Activated T-helper 2 cell treated with anti-CD3 and anti-CD28 coated beads, Interferon-gamma antibody, Interleukin-2, Interleukin-4, amounts not matched to agents 10 μg/mL and 5 μg/mL and 100 μg/mL, durations not matched to agents 14 hours and 24 hours and 36 hours (primary cell): ENCODE measurements at regions not wholly inside any gene's neighbourhood (a gene's known extent, or its start where the extent isn't known, plus 50 kb on each side); places are given as distances from the start of the nearest gene placed in this dataset.

Source experiments
- DNase-seq: peaks from one replicate; pipeline ENCODE4 v3.0.0; 2021; ENCODE audit warnings: low spot score
- H3K27ac Mint-ChIP-seq: one replicate; pipeline ENCODE4 v1.8.0; 2021; ENCODE audit warnings: mixed read lengths
- H3K27me3 Mint-ChIP-seq: one replicate; pipeline ENCODE4 v1.8.0; 2021; ENCODE audit warnings: low read depth, mixed read lengths
- H3K36me3 Mint-ChIP-seq: one replicate; pipeline ENCODE4 v1.8.0; 2021; ENCODE audit warnings: low read depth, mixed read lengths
- H3K4me1 Mint-ChIP-seq: one replicate; pipeline ENCODE4 v1.8.0; 2021; ENCODE audit warnings: low read depth, mixed read lengths
- H3K4me3 Mint-ChIP-seq: one replicate; pipeline ENCODE4 v1.8.0; 2021; ENCODE audit warnings: low read depth, mild to moderate bottlenecking, moderate library complexity, mixed read lengths
- H3K9me3 Mint-ChIP-seq: one replicate; pipeline ENCODE4 v1.8.0; 2021; ENCODE audit warnings: mixed read lengths
- intact Hi-C: fragments of 100-400 bp; cut with micrococcal nuclease; formaldehyde crosslinking; loops from one replicate; pipeline ENCODE4 v1.15.1; 2023

DNA sequence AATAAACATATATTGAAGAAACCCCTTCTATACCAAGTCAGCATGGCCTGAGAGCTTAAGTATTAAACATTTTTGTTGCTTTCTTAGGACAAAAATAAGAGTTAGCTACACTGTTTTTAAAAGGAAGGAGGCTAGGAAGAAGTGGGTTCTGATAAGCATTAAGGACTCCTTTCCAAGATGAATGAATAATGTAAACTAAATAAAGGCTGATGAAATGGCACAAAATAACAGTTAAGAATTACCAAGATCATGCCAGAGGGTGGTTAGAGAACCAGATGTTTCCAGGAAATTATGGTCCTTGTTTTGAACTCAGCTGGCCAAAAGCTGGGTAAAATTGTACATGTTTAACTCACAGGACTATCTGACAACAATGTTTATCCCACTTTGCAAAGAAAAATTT is 114.1 kb upstream of the ETS2 start:
- Mint-ChIP-seq H3K4me3 (no peak overlapping the region), H3K36me3 (no peaks in the 10 kb centered on the region), H3K27ac (no peak overlapping the region), H3K9me3 (no peaks in the 10 kb centered on the region), H3K27me3 (peaks cover 26% of the 10 kb centered on the region), H3K4me1 (no peaks in the 10 kb centered on the region)
- intact Hi-C loops: no loop called here
- DNase-seq: no peak

DNA sequence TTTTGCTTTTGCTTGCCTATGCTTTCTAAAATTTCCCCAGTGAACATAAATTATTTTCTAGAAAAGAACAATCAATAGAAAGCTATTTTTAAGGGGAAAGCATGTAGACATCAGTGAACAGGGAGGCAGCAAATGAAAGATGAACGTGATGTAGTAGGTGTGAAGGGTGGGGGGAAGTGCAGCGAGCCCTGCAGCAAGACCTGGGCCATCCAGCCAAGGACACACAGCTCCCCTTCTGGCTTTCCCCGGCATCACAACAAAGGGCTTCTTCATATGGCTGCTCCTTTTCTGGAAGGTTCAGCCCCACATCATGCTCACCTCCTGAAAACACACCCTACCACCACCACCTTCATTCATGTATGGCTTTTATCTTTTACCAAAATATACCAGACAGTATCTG is 109.2 kb upstream of the ETS2 start:
- Mint-ChIP-seq H3K4me1 (no peaks in the 10 kb centered on the region), H3K36me3 (no peaks in the 10 kb centered on the region), H3K27ac (no peak overlapping the region), H3K4me3 (no peak overlapping the region), H3K9me3 (no peaks in the 10 kb centered on the region), H3K27me3 (peaks cover 15% of the 10 kb centered on the region)
- intact Hi-C loops: no loop called here
- DNase-seq: no peak

DNA sequence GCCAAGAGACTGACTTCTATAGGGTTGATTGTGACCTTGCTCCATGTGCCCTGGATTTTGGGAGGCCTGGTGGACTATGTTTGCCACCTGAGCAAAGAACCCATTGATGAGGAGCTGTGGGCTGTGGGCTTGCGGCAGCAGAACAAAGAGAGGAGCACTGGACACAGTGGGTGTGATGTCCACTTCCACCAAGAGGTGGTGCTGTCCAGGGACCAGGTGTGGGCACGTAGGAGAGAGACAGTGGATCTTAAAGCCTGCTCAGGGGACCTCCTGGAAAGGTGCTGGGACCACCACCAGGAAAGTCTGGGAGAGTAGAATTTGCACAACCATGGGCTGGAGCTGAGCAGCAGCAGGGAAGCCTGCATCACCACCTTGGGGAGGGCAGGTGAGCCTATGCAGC is 106.7 kb upstream of the ETS2 start:
- intact Hi-C loops: no loop called here

DNA sequence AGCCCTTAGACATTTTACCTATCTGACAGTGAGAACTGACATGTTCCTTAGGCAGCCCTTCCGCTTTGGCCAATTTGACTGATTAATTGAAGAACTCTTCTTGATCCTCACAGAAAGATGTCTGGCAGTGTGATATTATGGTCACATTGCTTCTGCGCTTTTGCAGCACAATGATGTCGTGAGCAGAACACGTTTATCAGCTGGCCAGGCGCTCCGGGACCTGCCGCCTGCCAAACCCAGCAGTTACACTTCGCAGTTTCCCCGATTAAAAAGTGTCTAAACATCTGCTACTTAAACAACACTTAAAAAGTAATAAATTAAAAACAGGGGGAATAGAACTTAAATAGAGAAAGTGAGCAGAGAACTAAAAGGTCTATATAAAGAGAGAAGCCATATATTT is 103.5 kb upstream of the ETS2 start:
- Mint-ChIP-seq H3K4me1 (no peaks in the 10 kb centered on the region), H3K4me3 (no peak overlapping the region), H3K9me3 (no peaks in the 10 kb centered on the region), H3K27me3 (peaks cover 25% of the 10 kb centered on the region), H3K36me3 (no peaks in the 10 kb centered on the region), H3K27ac (no peak overlapping the region)
- DNase-seq: no peak
- intact Hi-C loops: no loop called here

More for the DNA sequence above, 106.7 kb upstream of the ETS2 start:
- no peak for DNase-seq
- no peaks in the 10 kb centered on the region for H3K9me3 Mint-ChIP-seq
- H3K27me3 Mint-ChIP-seq: peaks cover 15% of the 10 kb centered on the region
- H3K4me1 Mint-ChIP-seq: no peaks in the 10 kb centered on the region
- no peak overlapping the region for H3K27ac Mint-ChIP-seq
- no peak overlapping the region for H3K4me3 Mint-ChIP-seq
- H3K36me3 Mint-ChIP-seq: no peaks in the 10 kb centered on the region

DNA sequence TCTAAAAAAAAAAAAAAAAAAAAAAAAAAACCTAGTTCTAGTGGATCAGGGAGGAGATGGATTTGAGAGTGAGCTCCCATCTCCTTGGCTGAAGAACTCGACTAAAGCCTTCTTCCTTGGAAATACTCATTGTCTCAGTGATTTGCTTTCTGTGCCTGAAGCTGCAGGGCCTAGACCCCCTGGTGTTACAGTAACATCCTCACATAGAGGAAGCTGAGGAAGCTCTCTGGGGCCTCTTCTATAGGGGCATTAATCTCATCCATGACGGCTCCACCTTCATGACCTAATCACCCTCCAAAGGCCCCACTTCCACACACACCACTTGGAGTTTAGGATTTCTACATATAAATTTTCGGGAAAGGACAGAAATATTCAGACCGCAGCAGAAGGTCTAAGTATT is 95.9 kb upstream of the ETS2 start:
- DNase-seq: no peak
- no peak overlapping the region for H3K4me3 Mint-ChIP-seq
- peaks cover 34% of the 10 kb centered on the region for H3K27me3 Mint-ChIP-seq
- H3K27ac Mint-ChIP-seq: no peak overlapping the region
- no peaks in the 10 kb centered on the region for H3K9me3 Mint-ChIP-seq
- no peaks in the 10 kb centered on the region for H3K4me1 Mint-ChIP-seq
- H3K36me3 Mint-ChIP-seq: no peaks in the 10 kb centered on the region
- intact Hi-C loops: loop anchor here (5.0 kb wide), 1 partner anchor 203 kb away; no protein-coding TSS in a partner anchor

DNA sequence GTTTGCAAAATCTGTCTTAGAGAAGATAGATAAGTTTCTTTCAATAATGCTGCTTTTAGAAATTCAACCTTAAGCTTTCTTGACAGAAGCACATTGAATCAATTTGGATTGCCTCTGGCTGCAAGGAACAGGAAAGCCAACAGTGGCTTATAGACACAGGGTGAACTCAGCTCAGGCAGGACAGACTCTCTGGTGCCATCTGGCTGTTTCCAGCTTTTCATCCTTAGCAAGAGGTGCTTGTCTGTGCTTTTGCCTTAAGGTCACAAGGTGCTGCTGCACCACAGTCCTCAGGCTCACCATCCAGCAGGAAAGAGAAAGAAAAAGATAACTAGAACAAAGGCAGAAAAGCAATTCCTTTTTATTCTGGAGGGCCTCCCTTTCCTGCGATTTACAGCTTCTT is 93.7 kb upstream of the ETS2 start:
- Mint-ChIP-seq H3K4me1 (no peaks in the 10 kb centered on the region), H3K27me3 (peaks cover 33% of the 10 kb centered on the region), H3K9me3 (no peaks in the 10 kb centered on the region), H3K27ac (no peak overlapping the region), H3K4me3 (no peak overlapping the region), H3K36me3 (no peaks in the 10 kb centered on the region)
- intact Hi-C loops: loop anchor here (5.0 kb wide), 1 partner anchor 205 kb away; no protein-coding TSS in a partner anchor
- no peak for DNase-seq

DNA sequence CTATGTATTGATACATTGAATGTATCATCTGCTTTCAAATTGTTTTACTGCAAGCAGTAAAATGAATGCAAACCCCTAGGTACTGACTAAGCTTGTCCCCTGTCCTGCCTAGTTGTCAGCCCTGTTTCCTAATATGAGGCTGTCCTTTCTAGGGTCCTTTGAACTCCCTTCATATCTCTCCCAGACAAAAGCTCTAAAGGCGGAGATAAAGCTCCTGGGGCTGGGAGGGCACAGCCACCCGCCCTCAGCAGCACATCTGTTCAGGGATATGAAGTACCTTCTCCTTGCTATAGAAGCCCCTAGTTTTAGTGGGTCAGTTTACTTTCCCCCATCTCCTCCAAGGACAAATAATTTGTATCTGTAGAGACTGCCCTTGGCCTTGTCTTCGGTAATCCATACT is 93.1 kb upstream of the ETS2 start:
- Mint-ChIP-seq H3K4me1 (no peaks in the 10 kb centered on the region), H3K9me3 (no peaks in the 10 kb centered on the region), H3K4me3 (no peak overlapping the region), H3K27ac (no peak overlapping the region), H3K36me3 (no peaks in the 10 kb centered on the region), H3K27me3 (peaks cover 33% of the 10 kb centered on the region)
- intact Hi-C loops: loop anchor here (5.0 kb wide), 1 partner anchor 205 kb away; no protein-coding TSS in a partner anchor
- DNase-seq: no peak

DNA sequence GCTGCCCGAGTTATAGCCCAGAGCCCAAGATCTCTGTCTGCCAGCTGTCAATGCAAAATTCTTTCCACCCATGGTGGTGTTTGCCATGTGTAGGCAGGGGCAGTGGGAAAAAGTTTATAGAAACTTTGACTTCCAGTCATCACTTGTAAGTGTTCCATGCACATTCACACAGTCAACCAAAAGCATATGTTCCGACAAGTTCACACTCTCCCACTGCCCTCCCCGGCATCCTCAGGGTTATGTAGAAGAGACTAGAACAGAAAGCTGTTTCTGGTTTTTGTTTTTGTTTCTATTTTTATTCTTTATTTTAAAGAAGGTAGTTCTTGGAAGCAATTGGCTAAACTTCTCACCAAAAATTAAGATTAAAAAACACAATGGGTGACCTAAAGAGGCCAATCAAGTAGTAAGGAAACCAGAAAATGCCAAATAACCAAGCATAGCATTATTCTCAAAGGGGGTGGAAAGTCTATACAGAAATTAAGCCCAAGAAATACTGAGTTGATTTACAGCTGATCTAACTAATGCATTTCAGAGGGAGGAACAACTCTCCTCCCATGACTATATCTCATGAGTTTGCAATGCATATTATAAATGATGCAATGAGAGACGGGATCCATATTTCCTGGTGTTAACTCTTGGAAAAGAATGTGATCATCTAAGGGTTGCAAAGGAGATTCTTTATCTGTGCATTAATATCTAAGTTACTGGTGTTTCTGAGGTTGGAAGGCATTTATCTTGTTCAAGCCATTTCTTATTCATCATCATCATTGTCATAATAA is 91.5 kb upstream of the ETS2 start:
- intact Hi-C loops: loop anchor here (5.0 kb wide), 1 partner anchor 207 kb away; no protein-coding TSS in a partner anchor
- Mint-ChIP-seq H3K27me3 (peaks cover 32% of the 10 kb centered on the region), H3K4me1 (no peaks in the 10 kb centered on the region)

DNA sequence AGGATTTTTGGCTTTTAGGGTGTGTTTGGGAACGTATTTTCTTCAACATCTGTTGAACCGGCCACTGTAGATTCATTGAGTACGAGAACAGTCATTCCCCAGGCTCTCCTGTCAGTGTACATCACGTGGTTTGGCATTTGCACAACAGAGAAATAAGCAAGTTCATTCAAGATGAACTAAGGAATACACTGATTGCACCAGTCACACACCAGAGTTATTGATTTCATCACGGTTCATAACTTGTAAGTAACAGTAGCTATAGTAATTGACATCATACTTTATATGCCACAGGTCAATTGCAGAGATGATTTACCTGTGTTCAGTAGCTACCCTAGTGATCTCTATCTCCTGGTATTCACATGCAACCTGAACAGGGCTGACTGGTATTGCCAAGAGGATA is 90.7 kb upstream of the ETS2 start:
- no peaks in the 10 kb centered on the region for H3K36me3 Mint-ChIP-seq
- H3K27ac Mint-ChIP-seq: no peak overlapping the region
- DNase-seq: no peak
- intact Hi-C loops: loop anchor here (5.0 kb wide), 1 partner anchor 208 kb away; no protein-coding TSS in a partner anchor
- peaks cover 28% of the 10 kb centered on the region for H3K27me3 Mint-ChIP-seq
- H3K4me3 Mint-ChIP-seq: no peak overlapping the region
- no peaks in the 10 kb centered on the region for H3K4me1 Mint-ChIP-seq
- no peaks in the 10 kb centered on the region for H3K9me3 Mint-ChIP-seq

More for the DNA sequence above, 91.5 kb upstream of the ETS2 start:
- no peak overlapping the region for H3K4me3 Mint-ChIP-seq
- no peaks in the 10 kb centered on the region for H3K9me3 Mint-ChIP-seq
- no peaks in the 10 kb centered on the region for H3K36me3 Mint-ChIP-seq
- H3K27ac Mint-ChIP-seq: no peak overlapping the region
- no peak for DNase-seq

DNA sequence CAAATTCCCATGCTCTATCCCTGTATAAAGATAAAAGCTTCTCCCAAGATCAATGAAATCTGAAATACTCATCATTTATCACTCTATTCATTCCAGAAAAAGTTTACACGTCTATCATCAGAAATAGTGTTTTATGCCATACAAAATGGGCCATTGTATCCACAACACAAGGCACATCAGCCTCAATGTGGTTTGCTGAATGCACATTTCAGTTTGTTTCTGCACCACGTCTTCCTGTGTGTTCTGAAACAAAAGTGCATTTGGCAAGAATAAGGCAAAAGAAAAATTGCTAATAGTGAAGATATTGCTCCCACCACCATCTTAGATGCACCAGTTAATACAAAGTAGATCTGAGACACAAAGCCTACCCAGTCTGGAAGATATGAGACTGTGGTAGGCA is 89.6 kb upstream of the ETS2 start:
- DNase-seq: no peak
- Mint-ChIP-seq H3K9me3 (no peaks in the 10 kb centered on the region), H3K27me3 (peaks cover 26% of the 10 kb centered on the region), H3K36me3 (no peaks in the 10 kb centered on the region), H3K27ac (no peak overlapping the region), H3K4me1 (no peaks in the 10 kb centered on the region), H3K4me3 (no peak overlapping the region)
- intact Hi-C loops: no loop called here

DNA sequence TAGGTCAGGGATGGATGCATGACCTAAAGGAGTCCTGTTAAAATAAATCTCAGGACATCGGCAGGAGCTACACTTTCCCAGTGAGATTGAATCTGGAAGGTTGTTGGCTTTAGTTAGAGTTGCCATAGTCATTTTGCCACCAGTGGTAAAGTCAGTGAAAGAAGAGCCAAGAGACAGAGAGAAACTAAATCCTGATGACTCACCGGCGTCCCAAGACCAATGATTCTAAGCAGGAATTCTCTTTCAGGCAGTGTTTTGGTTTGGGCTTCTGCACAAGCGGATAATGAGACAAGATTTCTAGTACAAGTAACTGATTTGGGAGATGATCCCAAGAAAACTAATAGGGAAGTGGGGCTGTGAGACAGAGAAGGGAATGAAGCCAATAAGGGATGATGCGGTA is 88.8 kb upstream of the ETS2 start:
- Mint-ChIP-seq H3K4me1 (no peaks in the 10 kb centered on the region), H3K27ac (no peak overlapping the region), H3K9me3 (no peaks in the 10 kb centered on the region), H3K27me3 (peaks cover 23% of the 10 kb centered on the region), H3K4me3 (no peak overlapping the region), H3K36me3 (no peaks in the 10 kb centered on the region)
- intact Hi-C loops: no loop called here
- DNase-seq: no peak

DNA sequence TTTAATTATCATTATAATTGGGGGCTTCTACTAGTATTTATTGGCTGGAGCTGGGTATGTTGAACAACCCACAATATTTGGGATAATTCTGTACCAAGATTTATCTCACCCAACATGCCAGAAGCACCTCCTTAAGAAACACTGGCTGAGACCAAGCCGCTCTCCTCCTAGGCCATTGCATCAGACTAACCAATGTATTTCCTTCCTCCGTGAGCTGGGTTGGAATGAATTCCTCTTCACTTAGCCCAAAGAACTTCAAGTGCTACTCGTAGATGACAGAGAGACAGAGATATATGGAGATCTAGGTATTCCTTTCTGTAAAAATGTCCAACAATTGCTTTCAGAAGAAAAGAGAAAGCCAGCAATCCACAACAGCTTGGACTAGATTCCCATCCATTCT is 87.2 kb upstream of the ETS2 start:
- no peaks in the 10 kb centered on the region for H3K4me1 Mint-ChIP-seq
- no peaks in the 10 kb centered on the region for H3K36me3 Mint-ChIP-seq
- intact Hi-C loops: no loop called here
- no peak overlapping the region for H3K4me3 Mint-ChIP-seq
- no peak overlapping the region for H3K27ac Mint-ChIP-seq
- H3K9me3 Mint-ChIP-seq: no peaks in the 10 kb centered on the region
- DNase-seq: no peak
- H3K27me3 Mint-ChIP-seq: peaks cover 23% of the 10 kb centered on the region

DNA sequence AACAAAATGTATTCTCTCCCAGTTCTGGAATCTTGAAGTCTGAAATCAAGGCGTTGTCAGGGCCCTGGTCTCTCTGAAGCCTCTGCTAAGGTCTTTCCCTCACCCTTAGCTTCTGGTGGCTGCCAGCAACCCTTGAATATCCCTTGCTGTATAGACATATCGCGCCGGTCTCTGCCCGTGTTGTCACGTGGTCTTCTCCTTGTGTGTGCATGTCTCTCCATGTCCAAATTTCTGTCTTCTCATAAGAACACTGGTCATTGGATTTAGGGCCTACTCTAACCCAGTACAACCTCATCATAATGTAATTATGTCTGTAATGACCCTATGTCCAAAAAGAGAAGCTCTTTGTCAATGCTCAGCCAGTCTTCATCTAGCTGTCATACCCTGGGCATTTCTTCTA is 85.7 kb upstream of the ETS2 start:
- H3K9me3 Mint-ChIP-seq: peaks cover 6% of the 10 kb centered on the region
- H3K27ac Mint-ChIP-seq: no peak overlapping the region
- no peak for DNase-seq
- intact Hi-C loops: no loop called here
- no peaks in the 10 kb centered on the region for H3K36me3 Mint-ChIP-seq
- peaks cover 12% of the 10 kb centered on the region for H3K27me3 Mint-ChIP-seq
- H3K4me1 Mint-ChIP-seq: no peaks in the 10 kb centered on the region
- no peak overlapping the region for H3K4me3 Mint-ChIP-seq
